Femur (tissue), 1 donor: ENCODE measurements at regions not wholly inside any gene's neighbourhood (a gene's known extent, or its start where the extent isn't known, plus 50 kb on each side); places are given as distances from the start of the nearest gene placed in this dataset.

Experiments used
- DNase-seq: peaks from one replicate; pipeline ENCODE4 v3.0.0-alpha.2; 2017

DNA sequence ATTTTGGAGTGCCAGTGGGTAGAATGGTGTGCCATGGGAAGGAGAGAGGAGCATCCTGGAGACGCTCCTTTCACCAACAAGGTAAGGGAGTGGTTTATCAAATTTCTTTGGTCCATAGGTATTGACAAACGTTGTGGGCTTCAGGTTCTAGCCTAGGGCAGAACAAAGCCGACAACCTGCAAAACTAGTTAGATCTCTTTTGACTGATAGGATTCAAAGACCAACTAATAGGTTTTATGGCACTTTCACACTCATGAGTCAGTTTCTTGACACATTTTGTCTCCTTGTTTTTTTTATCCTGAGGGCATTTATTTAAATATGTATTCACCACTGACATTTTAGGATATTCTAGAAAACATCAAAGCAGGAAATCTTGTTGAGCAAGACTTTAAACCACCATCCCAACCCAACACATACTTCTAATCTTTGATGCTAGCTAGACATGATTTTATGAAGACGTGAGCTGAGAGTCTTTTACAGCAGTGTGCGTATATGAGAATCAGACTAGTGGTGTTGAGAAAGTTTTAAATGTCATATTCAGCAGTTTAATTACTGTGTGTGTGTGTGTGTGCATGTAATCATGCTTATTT lies 370.4 kb upstream of the HSF2 start:
- DNase-seq: no peak

GRCh38 chr6:122033564-122034181 lies 365.8 kb upstream of the HSF2 start:
- DNase-seq: no peak

GRCh38 chr6:122035173-122035572 lies 364.3 kb upstream of the HSF2 start:
- peak; percentile 53 for DNase-seq

DNA sequence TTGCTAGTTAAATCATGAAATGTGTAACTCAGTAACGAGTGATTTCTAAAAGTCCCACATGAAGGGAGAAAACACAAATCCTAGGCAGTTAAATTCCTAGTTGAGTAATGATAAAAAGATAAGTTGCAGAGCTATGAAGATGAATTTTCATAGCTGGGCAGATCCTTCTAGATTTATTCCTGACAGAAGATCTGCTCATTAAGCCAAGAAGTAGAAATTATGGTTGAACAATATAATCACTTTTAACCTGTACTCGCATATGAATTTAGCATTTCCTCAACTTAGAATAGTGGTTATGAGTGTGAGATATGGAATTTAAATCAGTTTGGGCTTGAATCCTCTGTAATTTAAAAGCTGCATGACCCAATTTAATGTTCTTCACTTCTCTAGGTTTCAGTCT lies 359.2 kb upstream of the HSF2 start:
- no peak for DNase-seq

GRCh38 chr6:122042380-122042779 lies 357.1 kb upstream of the HSF2 start:
- no peak for DNase-seq

DNA sequence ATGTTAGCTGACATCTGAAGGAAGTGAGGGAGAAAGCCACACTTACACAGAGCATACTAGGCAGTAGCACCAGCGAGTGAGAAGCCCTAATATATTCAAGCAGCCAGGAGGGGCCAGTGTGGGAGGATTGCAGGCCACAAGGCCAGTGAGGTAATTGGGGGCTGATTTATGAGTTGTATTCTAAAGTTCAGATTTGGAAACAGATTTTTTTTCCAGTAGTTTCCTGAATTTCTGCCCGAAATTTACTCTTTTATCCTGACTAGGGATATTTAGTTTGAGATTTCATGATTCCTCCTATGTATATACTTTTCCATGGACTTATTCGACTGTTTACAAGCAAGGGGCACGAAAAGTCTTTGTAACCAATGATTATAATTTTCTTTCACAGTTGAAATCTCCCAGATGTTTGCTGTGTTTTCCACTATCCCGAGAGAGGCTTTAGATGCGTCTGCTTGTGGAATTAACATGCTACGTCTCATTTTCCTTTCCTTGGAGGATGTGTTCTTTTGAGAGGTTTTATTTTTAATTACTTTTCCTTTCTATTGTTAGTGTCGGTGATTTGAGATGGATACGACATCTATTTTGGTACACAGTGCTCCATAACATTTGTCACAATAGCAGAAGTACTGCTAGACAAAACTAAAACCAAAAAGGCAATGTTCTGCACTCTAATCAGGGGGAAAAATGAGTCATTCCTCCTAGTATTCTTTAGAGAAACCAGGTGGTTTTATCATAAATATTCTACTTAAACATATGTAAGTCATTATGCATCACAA lies 356.3 kb upstream of the HSF2 start:
- DNase-seq: peak; percentile 60

DNA sequence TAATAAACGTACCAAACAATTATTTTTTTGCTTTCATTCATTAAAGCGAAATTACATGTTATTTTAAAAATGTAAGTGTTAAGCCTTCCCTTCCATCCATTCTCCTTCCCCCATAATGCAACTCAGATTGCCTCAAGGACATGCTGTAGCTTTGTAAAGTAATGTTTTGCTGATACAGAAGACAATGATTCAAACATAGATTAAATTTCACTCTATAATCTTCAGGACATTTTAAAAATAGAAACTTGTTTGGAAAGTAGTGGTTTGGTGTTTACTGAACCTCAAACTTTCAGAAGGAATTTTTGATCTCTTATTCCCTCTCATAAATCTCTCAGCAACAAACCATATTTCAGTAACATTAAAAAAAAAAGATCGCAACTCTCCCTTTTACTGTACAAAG lies 350.9 kb upstream of the HSF2 start:
- DNase-seq: no peak

- peak; percentile 53 for DNase-seq
Observed at GRCh38 chr6:122049341-122049740, 350.1 kb upstream of the HSF2 start.

GRCh38 chr6:122050242-122050755 lies 349.2 kb upstream of the HSF2 start:
- DNase-seq: no peak

- DNase-seq: no peak
Observed at GRCh38 chr6:122052346-122052900, 347.0 kb upstream of the HSF2 start.

- DNase-seq: no peak
Observed at GRCh38 chr6:122059918-122060317, 339.5 kb upstream of the HSF2 start.

- DNase-seq: no peak
Observed at GRCh38 chr6:122061855-122062254, 337.6 kb upstream of the HSF2 start.

DNA sequence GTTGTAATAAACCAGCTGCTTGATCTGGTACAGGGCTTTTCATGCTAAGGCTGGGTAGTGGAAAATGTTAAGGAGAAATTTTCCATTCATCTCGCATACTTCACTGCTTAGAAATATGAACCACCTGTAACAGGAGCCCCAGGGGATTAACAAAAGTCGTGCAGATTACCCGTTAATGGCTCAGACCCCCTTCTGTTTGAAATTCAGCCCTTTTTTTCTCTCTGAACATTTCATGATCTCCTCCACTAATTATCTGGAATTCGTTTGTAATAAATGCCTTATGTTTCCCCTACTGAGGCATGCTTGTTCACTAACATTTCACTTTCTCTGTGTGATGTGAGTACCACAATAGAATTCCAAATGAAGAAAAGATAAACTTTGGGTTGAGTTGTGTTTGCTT lies 336.4 kb upstream of the HSF2 start:
- DNase-seq: no peak

GRCh38 chr6:122063761-122064160 lies 335.7 kb upstream of the HSF2 start:
- no peak for DNase-seq

DNA sequence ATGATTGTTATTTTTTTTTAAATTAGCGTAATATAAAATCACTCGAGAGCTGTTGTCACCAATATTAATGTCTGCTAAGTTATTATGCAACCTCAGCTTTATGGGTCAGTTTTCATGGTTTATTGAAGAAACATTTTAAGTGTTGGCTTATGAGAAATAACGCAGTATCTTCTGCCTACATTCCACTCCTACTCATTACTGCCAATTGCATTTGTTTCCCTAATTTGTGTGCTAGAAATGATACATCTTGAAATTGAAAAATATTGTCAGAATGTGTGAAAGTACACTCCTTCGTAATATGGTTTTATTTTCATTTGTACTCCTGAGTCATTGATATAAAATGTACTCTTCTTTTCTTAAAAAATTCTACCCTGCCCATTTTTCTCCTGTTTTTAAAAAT lies 333.3 kb upstream of the HSF2 start:
- DNase-seq: no peak

DNA sequence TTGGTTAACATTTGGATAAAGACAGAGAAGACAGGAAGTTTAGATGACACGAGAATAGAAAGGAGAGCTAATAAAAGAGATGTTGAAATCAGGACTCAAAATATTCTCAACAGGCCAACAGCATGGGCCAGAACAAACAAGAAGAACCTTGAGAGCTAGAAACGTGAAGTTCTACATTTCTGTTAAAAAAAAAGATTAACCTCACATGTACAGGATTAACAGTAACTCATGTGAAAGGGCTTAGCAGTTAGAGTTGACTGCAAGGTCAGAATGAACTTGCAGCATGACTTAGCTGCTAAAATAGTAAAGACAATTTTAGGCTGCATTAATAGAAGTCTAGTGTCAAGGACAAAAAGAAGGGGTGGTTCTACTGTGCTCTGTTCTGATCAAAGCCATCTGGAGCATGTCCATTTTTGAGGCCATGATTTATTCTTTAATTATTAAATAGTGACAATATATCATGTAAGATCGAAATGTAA lies 331.1 kb upstream of the HSF2 start:
- DNase-seq: no peak

- DNase-seq: no peak
Observed at GRCh38 chr6:122069932-122070331, 329.5 kb upstream of the HSF2 start.

- DNase-seq: peak; percentile 83
Observed at GRCh38 chr6:122072014-122072647, 327.3 kb upstream of the HSF2 start.

DNA sequence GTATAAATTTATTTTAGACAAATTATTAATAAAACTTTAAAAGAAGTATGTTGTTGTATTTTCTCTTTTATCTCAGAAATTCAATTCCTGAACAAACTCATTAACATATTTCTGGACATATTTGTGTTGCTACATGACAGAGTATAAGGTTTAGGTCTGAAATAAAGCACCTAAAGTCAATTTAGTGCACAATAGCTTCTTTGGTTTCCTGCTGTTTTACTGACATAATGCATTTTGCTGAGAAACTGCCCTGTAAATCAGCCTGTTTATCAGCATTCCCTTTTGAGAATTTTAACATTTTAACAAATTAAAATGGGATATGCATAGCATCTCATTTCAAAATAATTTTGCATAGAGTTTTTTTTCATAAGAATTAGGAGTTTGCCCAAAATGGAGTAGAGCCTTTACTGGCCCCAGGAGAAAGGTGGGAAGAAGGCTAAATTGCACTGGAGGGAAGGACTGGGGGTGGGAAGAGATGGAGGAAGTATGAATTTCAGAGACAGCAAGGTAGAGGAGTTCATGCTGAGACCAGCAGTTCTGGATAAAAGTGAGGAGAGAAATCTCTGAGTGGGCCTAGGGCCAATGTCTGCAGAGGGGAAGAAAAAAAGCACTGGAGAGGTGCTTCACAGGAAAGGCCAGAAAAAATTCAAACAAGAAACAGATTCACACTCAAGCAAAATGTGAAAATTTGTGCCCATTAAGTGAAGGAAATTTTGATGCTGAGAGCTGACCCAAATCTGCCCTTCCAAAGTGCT lies 324.2 kb upstream of the HSF2 start:
- DNase-seq: peak; percentile 55

GRCh38 chr6:122075917-122076316 lies 323.5 kb upstream of the HSF2 start:
- DNase-seq: peak; percentile 76

GRCh38 chr6:122077603-122078002 lies 321.8 kb upstream of the HSF2 start:
- no peak for DNase-seq

GRCh38 chr6:122078481-122078880 lies 321.0 kb upstream of the HSF2 start:
- no peak for DNase-seq
